IMR-90 (cell line): ENCODE measurements at regions not wholly inside any gene's neighbourhood (a gene's known extent, or its start where the extent isn't known, plus 50 kb on each side); places are given as distances from the start of the nearest gene placed in this dataset.

Experiments
- ATAC-seq: fragments of 200-7000 bp; cut with Tn5 transposase; 2 replicates; pipeline ENCODE4 v1.9.1; 2020; ENCODE audit warnings: low read depth, mild to moderate bottlenecking, moderate library complexity
- BruUV-seq: library from RNA; stranded (reverse); fragments of 400-500 nt; replicated peaks from 2 replicates; lab custom pipeline; 2021; lab: Mats Ljungman, UMichigan
- CTCF ChIA-PET: fragments of 300-600 bp; formaldehyde crosslinking; extraction: SDS; loops from one replicate; lab custom pipeline; 2021; ENCODE audit warnings: antibody characterized with exemption; lab: Yijun Ruan, JAX
- POLR2A ChIA-PET: fragments of 300-600 bp; sonication (Branson Sonifier 250); formaldehyde crosslinking; loops from one replicate; lab custom pipeline; 2022; ENCODE audit warnings: antibody characterized with exemption; ENCODE audit not compliant: unreplicated experiment; lab: Charles Lee
- DNase-seq: peaks from one replicate; pipeline ENCODE4 v3.0.0; 2013
- H2AFZ ChIP-seq: replicated peaks from 2 replicates; pipeline ENCODE3; 2013; ENCODE audit warnings: low read length, mild to moderate bottlenecking; ENCODE audit not compliant: poor library complexity
- H2AK5ac ChIP-seq: 2 replicates; pipeline ENCODE4 v1.6.1; 2013; ENCODE audit warnings: low read depth, low read length, inconsistent platforms
- H2AK9ac ChIP-seq: replicated peaks from 2 replicates; pipeline ENCODE3; 2013; ENCODE audit warnings: mild to moderate bottlenecking, low read depth, low read length, moderate library complexity; ENCODE audit not compliant: poor library complexity
- H2BK120ac ChIP-seq: 2 replicates; pipeline ENCODE4 v1.6.1; 2013; ENCODE audit warnings: low read depth, low read length, inconsistent platforms
- H2BK15ac ChIP-seq: 3 replicates; pipeline ENCODE4 v1.6.1; 2013; ENCODE audit warnings: low read depth, low read length, inconsistent platforms
- H2BK20ac ChIP-seq: 2 replicates; pipeline ENCODE4 v1.6.1; 2013; ENCODE audit warnings: low read depth, mild to moderate bottlenecking, inconsistent platforms, low read length, moderate library complexity
- H2BK5ac ChIP-seq: 2 replicates; pipeline ENCODE4 v1.6.1; 2013; ENCODE audit warnings: mild to moderate bottlenecking, low read depth, low read length, inconsistent platforms; ENCODE audit not compliant: poor library complexity, severe bottlenecking
- H3K14ac ChIP-seq: replicated peaks from 2 replicates; pipeline ENCODE4 v1.6.1; 2013; ENCODE audit warnings: low read depth, low read length, inconsistent platforms
- H3K18ac ChIP-seq: 2 replicates; pipeline ENCODE4 v1.6.1; 2013; ENCODE audit warnings: low read depth, low read length, control low read depth
- H3K23ac ChIP-seq: 2 replicates; pipeline ENCODE4 v1.6.1; 2013; ENCODE audit warnings: low read depth, low read length, inconsistent platforms
- H3K27ac ChIP-seq: 2 replicates; pipeline ENCODE4 v1.5.1; 2013; ENCODE audit warnings: mild to moderate bottlenecking, control low read depth, low read length; ENCODE audit not compliant: insufficient read depth
- H3K27me3 ChIP-seq: 2 replicates; pipeline ENCODE4 v1.6.1; 2013; ENCODE audit warnings: low read length; ENCODE audit not compliant: control insufficient read depth, insufficient read depth
- H3K36me3 ChIP-seq: 2 replicates; pipeline ENCODE4 v1.6.1; 2013; ENCODE audit warnings: low read length, mixed read lengths; ENCODE audit not compliant: control insufficient read depth, insufficient read depth
- H3K4ac ChIP-seq: 2 replicates; pipeline ENCODE4 v1.6.1; 2013; ENCODE audit warnings: low read depth, low read length, inconsistent platforms
- H3K4me1 ChIP-seq: 2 replicates; pipeline ENCODE4 v1.6.1; 2013; ENCODE audit warnings: low read length, mixed read lengths; ENCODE audit not compliant: control insufficient read depth, insufficient read depth
- H3K4me2 ChIP-seq: 2 replicates; pipeline ENCODE4 v1.6.1; 2013; ENCODE audit warnings: low read depth, mild to moderate bottlenecking, control low read depth, low read length, moderate library complexity
- H3K4me3 ChIP-seq: 2 replicates; pipeline ENCODE4 v1.5.1; 2013; ENCODE audit warnings: low read depth, mild to moderate bottlenecking, control low read depth, low read length, moderate library complexity; ENCODE audit not compliant: insufficient read depth
- H3K56ac ChIP-seq: 2 replicates; pipeline ENCODE4 v1.6.1; 2013; ENCODE audit warnings: low read length, inconsistent platforms; ENCODE audit not compliant: insufficient read depth; ENCODE audit errors: extremely low read depth
- H3K79me1 ChIP-seq, 2 experiments: 2 replicates each; pipeline ENCODE4 v1.6.1; 2013; ENCODE audit warnings: low read length in 2 of 2, inconsistent platforms in 1 of 2, low read depth in 1 of 2
- H3K9ac ChIP-seq: 2 replicates; pipeline ENCODE4 v1.6.1; 2013; ENCODE audit warnings: low read depth, low read length, control low read depth
- H3K9me1 ChIP-seq: 2 replicates; pipeline ENCODE4 v1.6.1; 2013; ENCODE audit warnings: low read length, inconsistent platforms; ENCODE audit not compliant: insufficient read depth
- H3K9me3 ChIP-seq: 2 replicates; pipeline ENCODE4 v1.6.1; 2013; ENCODE audit warnings: low read length; ENCODE audit not compliant: control insufficient read depth, insufficient read depth
- H4K20me1 ChIP-seq: 2 replicates; pipeline ENCODE4 v1.6.1; 2013; ENCODE audit warnings: low read length, inconsistent platforms; ENCODE audit not compliant: insufficient read depth
- H4K5ac ChIP-seq: 2 replicates; pipeline ENCODE4 v1.6.1; 2013; ENCODE audit warnings: mild to moderate bottlenecking, low read depth, low read length, control low read depth
- H4K8ac ChIP-seq, 2 experiments: 2 replicates each; pipeline ENCODE4 v1.6.1; 2013; ENCODE audit warnings: low read depth in 2 of 2, low read length in 2 of 2, control low read depth in 1 of 2, inconsistent platforms in 1 of 2
- H4K91ac ChIP-seq: 2 replicates; pipeline ENCODE4 v1.6.1; 2013; ENCODE audit warnings: low read depth, low read length, inconsistent platforms; ENCODE audit not compliant: insufficient read depth
- BHLHE40 ChIP-seq: fragments of 150-350 bp; IDR thresholded peaks from 2 replicates; pipeline ENCODE4 v1.6.1; 2016; ENCODE audit warnings: mild to moderate bottlenecking, low read depth, low read length
- CEBPB ChIP-seq: IDR thresholded peaks from 2 replicates; pipeline ENCODE4 v1.6.1; 2012; ENCODE audit warnings: low read depth, low read length, improper control_type of control experiment
- CTCF ChIP-seq: conservative IDR thresholded peaks from 2 replicates; pipeline ENCODE4 v1.5.1; 2012; ENCODE audit warnings: mild to moderate bottlenecking, low read depth, low read length, improper control_type of control experiment
- ELK1 ChIP-seq: fragments of 150-350 bp; IDR thresholded peaks from 2 replicates; pipeline ENCODE4 v1.6.1; 2016; ENCODE audit warnings: low read depth, mild to moderate bottlenecking, low read length, moderate library complexity, borderline replicate concordance
- FOS ChIP-seq: fragments of 150-350 bp; IDR thresholded peaks from 2 replicates; pipeline ENCODE4 v1.6.1; 2016; ENCODE audit warnings: low read depth, low read length
- MAFK ChIP-seq: IDR thresholded peaks from 2 replicates; pipeline ENCODE4 v1.6.1; 2012; ENCODE audit warnings: low read depth, low read length, improper control_type of control experiment
- MAZ ChIP-seq: IDR thresholded peaks from 2 replicates; pipeline ENCODE4 v1.6.1; 2012; ENCODE audit warnings: low read depth, mild to moderate bottlenecking, low read length, improper control_type of control experiment, moderate library complexity, borderline replicate concordance
- MXI1 ChIP-seq: IDR thresholded peaks from 2 replicates; pipeline ENCODE4 v1.6.1; 2012; ENCODE audit warnings: low read depth, mild to moderate bottlenecking, low read length, moderate library complexity, borderline replicate concordance
- NFE2L2 ChIP-seq: fragments of 150-350 bp; IDR thresholded peaks from 2 replicates; pipeline ENCODE4 v1.6.1; 2016; ENCODE audit warnings: low read depth, mild to moderate bottlenecking, low read length
- POLR2A ChIP-seq: IDR thresholded peaks from 2 replicates; pipeline ENCODE4 v1.6.1; 2012; ENCODE audit warnings: mild to moderate bottlenecking, low read depth, low read length
- RAD21 ChIP-seq: IDR thresholded peaks from 2 replicates; pipeline ENCODE4 v1.6.1; 2012; ENCODE audit warnings: low read length, improper control_type of control experiment
- RCOR1 ChIP-seq: IDR thresholded peaks from 2 replicates; pipeline ENCODE4 v1.6.1; 2012; ENCODE audit warnings: mild to moderate bottlenecking, low read length, improper control_type of control experiment; ENCODE audit not compliant: insufficient replicate concordance
- RFX5 ChIP-seq: IDR thresholded peaks from 2 replicates; pipeline ENCODE4 v1.8.0; 2012; ENCODE audit warnings: low read depth, mild to moderate bottlenecking, low read length, moderate library complexity
- SMC3 ChIP-seq: fragments of 150-350 bp; IDR thresholded peaks from 2 replicates; pipeline ENCODE4 v1.6.1; 2016; ENCODE audit warnings: low read depth, mild to moderate bottlenecking, antibody characterized with exemption, low read length, moderate library complexity
- USF2 ChIP-seq: fragments of 150-350 bp; IDR thresholded peaks from 2 replicates; pipeline ENCODE4 v1.6.1; 2017; ENCODE audit warnings: mild to moderate bottlenecking, antibody characterized with exemption, low read length, low read depth
- WGBS, 2 experiments: methylation state at CpG; one replicate each; pipeline versions ENCODE4 v1.1.5 to v1.1.7; 2013; ENCODE audit warnings: missing lambda C conversion rate in 2 of 2; ENCODE audit not compliant: insufficient read length in 1 of 2; ENCODE audit errors: extremely low coverage in 2 of 2; 5-methylcytosine and 5-hydroxymethylcytosine counted together
- dilution Hi-C: fragments of 300-500 bp; cut with HindIII; formaldehyde crosslinking; loops from one replicate; pipeline ENCODE4 v1.14.3; 2018; ENCODE audit warnings: low sequenced_read_pairs; ENCODE audit not compliant: unreplicated experiment
- in situ Hi-C: fragments of 300-500 bp; cut with MboI; formaldehyde crosslinking; loops from 3 replicates; pipeline ENCODE4 v1.14.3; 2019; ENCODE audit warnings: low sequenced_read_pairs, inconsistent platforms, mixed read lengths
- intact Hi-C: fragments of 100-400 bp; cut with micrococcal nuclease; formaldehyde crosslinking; loops from 2 replicates; pipeline ENCODE4 v1.10.0; 2022

- ChIA-PET POLR2A (no interaction called here), CTCF (no interaction called here)
- no peak overlapping the region for H3K27ac ChIP-seq
- dilution Hi-C loops, result no loop called here
- no peak overlapping the region for H3K14ac ChIP-seq
- no peak overlapping the region for H2AK5ac ChIP-seq
- DNase-seq (no peak), ATAC-seq (no peak)
- no peak overlapping the region for H2AK9ac ChIP-seq
- H4K20me1 ChIP-seq, result no peaks in the 10 kb centered on the region
- no peak overlapping the region for H2BK5ac ChIP-seq
- no peaks in the 10 kb centered on the region; the same call in 1 of the 2 replicates for H3K9me3 ChIP-seq
- no peak overlapping the region for H2BK20ac ChIP-seq
- no peak overlapping the region for H3K23ac ChIP-seq
- no peak overlapping the region for H3K4ac ChIP-seq
- H3K56ac ChIP-seq, result no peak overlapping the region
- no peak for TF ChIP-seq FOS
- TF ChIP-seq NFE2L2, result no peak
- no peak for TF ChIP-seq RAD21
- TF ChIP-seq MXI1, result no peak
- TF ChIP-seq POLR2A, result no peak
- TF ChIP-seq BHLHE40, result no peak
- no peak for TF ChIP-seq RFX5
- no peak for TF ChIP-seq SMC3
- TF ChIP-seq RCOR1, result no peak
- no peak for TF ChIP-seq ELK1
- TF ChIP-seq CEBPB, result no peak
- no peak for TF ChIP-seq CTCF
- no peak for TF ChIP-seq MAZ
- TF ChIP-seq MAFK, result no peak
- TF ChIP-seq USF2, result no peak
- no peaks in the 10 kb centered on the region for H3K36me3 ChIP-seq
- no peaks in the 10 kb centered on the region for H3K79me1 ChIP-seq
- H3K27me3 ChIP-seq, result no peaks in the 10 kb centered on the region
- H3K4me1 ChIP-seq, result no peaks in the 10 kb centered on the region
- no peak overlapping the region for H2BK120ac ChIP-seq
- BruUV-seq, result no TSS peak
- no peak overlapping the region for H4K91ac ChIP-seq
- in situ Hi-C loops, result no loop called here
- H3K18ac ChIP-seq, result no peak overlapping the region
- intact Hi-C loops, result no loop called here
- H3K4me3 ChIP-seq, result no peak overlapping the region
- H3K9ac ChIP-seq, result no peak overlapping the region
- no CpG with 5 or more reads among the region's 1 CpG for WGBS, 2 experiments
- no peaks in the 10 kb centered on the region for H3K9me1 ChIP-seq
- H4K8ac ChIP-seq, result no peak overlapping the region
- H2BK15ac ChIP-seq, result no peak overlapping the region
- H2AFZ ChIP-seq, result no peak overlapping the region
- H3K4me2 ChIP-seq, result no peak overlapping the region
- no peak overlapping the region for H4K5ac ChIP-seq
Measured at GRCh38 chr16:60031740-60032139, 1297.6 kb upstream of the GOT2 start.
